Ishikawa (cell line): ENCODE measurements at regions not wholly inside any gene's neighbourhood (a gene's known extent, or its start where the extent isn't known, plus 50 kb on each side); places are given as distances from the start of the nearest gene placed in this dataset.

Source experiments
- CEBPB ChIP-seq: IDR thresholded peaks from 2 replicates; pipeline ENCODE4 v1.6.1; 2012
- CREB1 ChIP-seq: IDR thresholded peaks from 2 replicates; pipeline ENCODE4 v1.6.1; 2012; ENCODE audit warnings: low read depth
- EGR1 ChIP-seq: IDR thresholded peaks from 2 replicates; pipeline ENCODE4 v1.6.1; 2012
- EP300 ChIP-seq: IDR thresholded peaks from 2 replicates; pipeline ENCODE4 v1.6.1; 2012; ENCODE audit warnings: borderline replicate concordance
- FOXM1 ChIP-seq: IDR thresholded peaks from 2 replicates; pipeline ENCODE4 v1.6.1; 2012; ENCODE audit warnings: low read depth, borderline replicate concordance
- NFIC ChIP-seq: IDR thresholded peaks from 2 replicates; pipeline ENCODE4 v1.6.1; 2012
- RAD21 ChIP-seq: IDR thresholded peaks from 2 replicates; pipeline ENCODE4 v1.6.1; 2012; ENCODE audit warnings: low read depth
- REST ChIP-seq: IDR thresholded peaks from 2 replicates; pipeline ENCODE4 v1.6.1; 2012; ENCODE audit warnings: low read depth, mild to moderate bottlenecking
- TAF1 ChIP-seq: IDR thresholded peaks from 2 replicates; pipeline ENCODE4 v1.6.1; 2012; ENCODE audit warnings: low read depth, mild to moderate bottlenecking
- TCF12 ChIP-seq: IDR thresholded peaks from 2 replicates; pipeline ENCODE4 v1.6.1; 2012; ENCODE audit warnings: low read depth
- TEAD4 ChIP-seq: IDR thresholded peaks from 2 replicates; pipeline ENCODE4 v1.6.1; 2012
- USF1 ChIP-seq: IDR thresholded peaks from 2 replicates; pipeline ENCODE4 v1.6.1; 2012
- YY1 ChIP-seq: IDR thresholded peaks from 2 replicates; pipeline ENCODE4 v1.6.1; 2012; ENCODE audit warnings: low read depth
- ZBTB7A ChIP-seq: IDR thresholded peaks from 2 replicates; pipeline ENCODE4 v1.6.1; 2012; ENCODE audit warnings: low read depth
- TF ChIP-seq, protein P1 (sequence below): IDR thresholded peaks from 2 replicates; pipeline ENCODE4 v1.6.1; 2012

DNA sequence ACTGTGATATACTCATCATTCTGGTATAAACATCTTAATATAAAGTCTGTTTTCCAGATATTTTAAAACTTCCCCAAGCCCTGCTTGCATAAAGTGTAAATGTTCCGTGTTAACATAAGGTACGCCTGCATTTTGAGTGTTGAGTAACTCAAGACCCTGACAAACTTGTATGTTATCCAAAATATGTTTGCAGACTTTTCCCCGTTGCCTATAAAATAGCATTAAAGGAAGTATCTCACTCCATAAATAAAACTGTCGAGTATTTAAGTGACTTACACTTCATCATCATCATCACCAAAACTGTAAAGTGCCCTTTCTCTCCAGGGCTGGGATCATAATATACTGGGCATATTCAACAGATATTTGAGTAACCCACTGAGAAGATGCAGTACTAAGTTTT, 64.6 kb upstream of the TSPAN8 start:
- no peak for TF ChIP-seq REST
- TF ChIP-seq CEBPB = no peak
- no peak for TF ChIP-seq FOXM1
- TF ChIP-seq CREB1 = no peak
- TF ChIP-seq TEAD4 = no peak

- TF ChIP-seq, protein P1, sequence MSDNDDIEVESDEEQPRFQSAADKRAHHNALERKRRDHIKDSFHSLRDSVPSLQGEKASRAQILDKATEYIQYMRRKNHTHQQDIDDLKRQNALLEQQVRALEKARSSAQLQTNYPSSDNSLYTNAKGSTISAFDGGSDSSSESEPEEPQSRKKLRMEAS = no peak
- TF ChIP-seq REST (no peak), CEBPB (no peak), CREB1 (no peak), TEAD4 (no peak), FOXM1 (no peak), USF1 (no peak), EGR1 (no peak), TCF12 (no peak), RAD21 (no peak), YY1 (no peak), EP300 (no peak), TAF1 (no peak), ZBTB7A (no peak), NFIC (no peak)
Measured at GRCh38 chr12:71220260-71220659, 62.5 kb upstream of the TSPAN8 start.

GRCh38 chr12:71219224-71219623, 61.4 kb upstream of the TSPAN8 start:
- TF ChIP-seq, protein P1 = no peak
- TF ChIP-seq RAD21 (no peak), CEBPB (no peak), EP300 (no peak), NFIC (no peak), USF1 (no peak), FOXM1 (no peak), ZBTB7A (no peak), EGR1 (no peak), TCF12 (no peak), CREB1 (no peak), TEAD4 (no peak), YY1 (no peak), TAF1 (no peak), REST (no peak)

- no peak for TF ChIP-seq CEBPB
Measured at GRCh38 chr12:71218616-71219015, 60.8 kb upstream of the TSPAN8 start.

- TF ChIP-seq TCF12 = no peak
- 0 out of 2 replicates have a peak, but pooled peaks have one; percentile 24 for TF ChIP-seq TEAD4
- no peak for TF ChIP-seq REST
- no peak for TF ChIP-seq TAF1
- TF ChIP-seq FOXM1 = no peak
- TF ChIP-seq CEBPB = no peak
- TF ChIP-seq RAD21 = peak; percentile 78
- no peak for TF ChIP-seq EP300
- no peak for TF ChIP-seq EGR1
Measured at GRCh38 chr12:71216725-71217579, 59.2 kb upstream of the TSPAN8 start.
